ENCODE measurements at regions not wholly inside any gene's neighbourhood (a gene's known extent, or its start where the extent isn't known, plus 50 kb on each side); places are given as distances from the start of the nearest gene placed in this dataset.

- Histone ChIP-seq H3K79me2 (ENCODE audit: control insufficient read depth, insufficient read depth, low read length) (no peaks in the 10 kb centered on the region), H4K20me1 (replicated peaks; ENCODE audit: control insufficient read depth, extremely low read depth, insufficient read depth, low read length) (no peaks in the 10 kb centered on the region), H3K27me3 (ENCODE audit: control insufficient read depth in 2 of 2, insufficient read depth in 2 of 2, low read length in 2 of 2) (no peaks in the 10 kb centered on the region), H3K36me3 (ENCODE audit: control insufficient read depth in 2 of 2, extremely low read depth in 1 of 2, insufficient read depth in 2 of 2, low read length in 2 of 2) (no peaks in the 10 kb centered on the region), H3K4me3 (replicated peaks in 1 of 3; ENCODE audit: insufficient read depth in 1 of 3, low read depth in 1 of 3, low read length in 3 of 3) (no peak overlapping the region), H3K9ac (replicated peaks; ENCODE audit: extremely low read depth, insufficient read depth, low read length) (no peak overlapping the region), H3K9me3 (replicated peaks; ENCODE audit: control insufficient read depth, insufficient read depth, low read length) (peaks cover 6% of the 10 kb centered on the region), H3K4me2 (ENCODE audit: insufficient read depth, low read length) (no peak overlapping the region), H3K27ac (ENCODE audit: insufficient read depth, low read depth, low read length) (no peak overlapping the region), H3K4me1 (ENCODE audit: control insufficient read depth, extremely low read depth, insufficient read depth, low read length) (no peaks in the 10 kb centered on the region), H3K9me1 (replicated peaks; ENCODE audit: control insufficient read depth, extremely low read depth, insufficient read depth, low read length) (no peaks in the 10 kb centered on the region), H2AFZ (ENCODE audit: low read depth, low read length) (no peak overlapping the region)
- TF ChIP-seq POLR2AphosphoS5 (IDR thresholded peaks at IDR 0.05; ENCODE audit: insufficient read depth, low read depth, low read length): no peak
- no peak for TF ChIP-seq JUN (IDR thresholded peaks at IDR 0.05; ENCODE audit: borderline replicate concordance, insufficient read depth, insufficient read length, low read depth)
- TF ChIP-seq GATA2 (IDR thresholded peaks at IDR 0.05; ENCODE audit: insufficient read depth, insufficient read length, low read depth, low read length): no peak
- TF ChIP-seq POLR2A (IDR thresholded peaks at IDR 0.05; ENCODE audit: low read depth, low read length): no peak
- TF ChIP-seq CTCF (IDR thresholded peaks at IDR 0.05; ENCODE audit: extremely low read depth in 1 of 2, insufficient read depth in 1 of 2, low read depth in 1 of 2, low read length in 2 of 2): no peak
- TF ChIP-seq, protein P1, sequence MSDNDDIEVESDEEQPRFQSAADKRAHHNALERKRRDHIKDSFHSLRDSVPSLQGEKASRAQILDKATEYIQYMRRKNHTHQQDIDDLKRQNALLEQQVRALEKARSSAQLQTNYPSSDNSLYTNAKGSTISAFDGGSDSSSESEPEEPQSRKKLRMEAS (IDR thresholded peaks at IDR 0.05; ENCODE audit: insufficient read depth, insufficient read length): no peak
- TF ChIP-seq EZH2 (IDR thresholded peaks at IDR 0.05; ENCODE audit: borderline replicate concordance, low read depth, low read length, severe bottlenecking): no peak
- no peak for TF ChIP-seq MYC (IDR thresholded peaks at IDR 0.05; ENCODE audit: low read depth, low read length)
- no peak for TF ChIP-seq FOS (IDR thresholded peaks at IDR 0.05; ENCODE audit: borderline replicate concordance, insufficient read depth, low read length)
- DNase-seq (ENCODE audit: low read depth, low spot score) (no peak), FAIRE-seq (no peak)
- ChIA-PET CTCF (no interaction called here), POLR2A (no interaction called here)
- dilution Hi-C loops (cut with MboI; ENCODE audit: extremely low pct_ligation_motif_present, low sequenced_read_pairs) (no loop called here), intact Hi-C loops (cut with micrococcal nuclease) (no loop called here)
- BruUV-seq (replicated peaks): no TSS peak
These were observed 323.3 kb upstream of the RAB6C start for GRCh38 chr2:129656081-129656598.
